Stimulated activated CD8-positive, alpha-beta memory T cell treated with anti-CD3 and anti-CD28 coated beads, Interleukin-7, amount 100 ng/mL, for 24 hours (primary cell): ENCODE measurements at regions not wholly inside any gene's neighbourhood (a gene's known extent, or its start where the extent isn't known, plus 50 kb on each side); places are given as distances from the start of the nearest gene placed in this dataset.

ENCODE experiments used
- DNase-seq: peaks from one replicate; pipeline ENCODE4 v3.0.0-alpha.2; 2020; ENCODE audit warnings: low read depth

DNA sequence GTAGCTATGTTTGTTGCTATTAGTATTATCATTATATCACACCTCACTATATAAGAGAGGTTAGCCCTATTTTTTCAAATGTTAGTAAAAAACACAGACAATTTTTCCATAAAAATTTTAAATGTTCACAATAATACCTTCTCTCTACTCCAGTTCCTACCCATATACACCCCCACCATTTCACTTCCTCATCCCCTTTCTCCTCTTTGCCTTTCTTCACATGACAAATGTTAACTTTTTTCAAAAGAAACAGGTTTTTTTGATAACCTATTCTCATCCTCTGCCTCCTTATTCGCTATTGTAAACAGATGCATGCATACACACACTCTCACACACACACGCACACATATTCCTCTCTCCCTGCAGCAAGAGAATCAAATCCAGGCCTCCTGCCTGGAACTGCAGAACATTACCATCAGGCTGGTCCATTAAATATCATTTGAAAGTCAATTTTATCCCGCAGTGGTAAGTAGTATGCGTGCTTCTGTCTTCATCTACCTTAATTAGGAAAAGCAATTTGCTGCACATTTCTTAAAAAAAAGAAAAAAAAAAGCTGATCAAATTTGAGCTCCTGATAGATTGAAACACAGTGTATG lies 55.5 kb downstream of the MID1IP1 start:
- no peak for DNase-seq

DNA sequence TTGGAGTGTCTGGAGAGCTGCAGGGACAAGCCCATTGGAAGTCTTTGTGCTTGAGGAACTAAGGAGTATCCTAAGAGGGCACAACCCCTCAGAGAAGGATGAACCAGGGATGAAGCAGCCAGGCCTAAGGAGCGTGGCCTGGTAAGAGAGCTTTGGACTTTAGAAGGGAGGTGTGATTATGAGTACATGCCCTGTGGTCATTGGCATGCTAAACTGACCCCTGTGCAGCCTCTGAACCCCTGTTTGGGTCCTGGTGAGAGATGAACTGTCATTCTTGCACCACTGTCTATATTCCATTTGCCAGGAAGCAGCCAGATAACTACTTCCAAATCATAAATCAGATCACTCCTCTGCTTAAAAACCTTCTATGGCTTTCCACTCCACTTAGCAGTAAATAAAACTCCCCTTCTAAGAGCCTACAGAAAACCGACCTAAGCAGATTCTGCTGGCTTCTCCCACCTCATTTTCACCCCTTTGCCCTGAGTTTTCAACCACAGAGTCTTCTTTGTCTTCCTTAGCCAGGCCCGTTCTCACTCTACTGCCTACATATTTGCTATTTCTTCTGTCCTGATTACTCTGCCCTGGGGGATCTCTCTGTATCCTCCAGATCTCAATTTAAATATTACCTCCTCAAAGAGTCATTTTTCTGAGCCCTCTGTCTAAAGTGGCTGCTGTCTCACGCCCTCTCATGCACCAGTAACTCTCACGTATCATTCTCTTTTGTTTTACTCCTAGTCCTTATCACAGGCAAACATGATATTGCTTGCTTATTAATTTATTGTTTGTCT lies 56.7 kb downstream of the MID1IP1 start:
- no peak for DNase-seq

GRCh38 chrX:38859602-38860001 lies 58.3 kb downstream of the MID1IP1 start:
- DNase-seq: no peak

- DNase-seq: no peak
These were observed 59.1 kb downstream of the MID1IP1 start for GRCh38 chrX:38860106-38861013.

GRCh38 chrX:38861489-38861888 lies 60.2 kb downstream of the MID1IP1 start:
- no peak for DNase-seq

GRCh38 chrX:38862100-38862499 lies 60.8 kb downstream of the MID1IP1 start:
- no peak for DNase-seq

DNA sequence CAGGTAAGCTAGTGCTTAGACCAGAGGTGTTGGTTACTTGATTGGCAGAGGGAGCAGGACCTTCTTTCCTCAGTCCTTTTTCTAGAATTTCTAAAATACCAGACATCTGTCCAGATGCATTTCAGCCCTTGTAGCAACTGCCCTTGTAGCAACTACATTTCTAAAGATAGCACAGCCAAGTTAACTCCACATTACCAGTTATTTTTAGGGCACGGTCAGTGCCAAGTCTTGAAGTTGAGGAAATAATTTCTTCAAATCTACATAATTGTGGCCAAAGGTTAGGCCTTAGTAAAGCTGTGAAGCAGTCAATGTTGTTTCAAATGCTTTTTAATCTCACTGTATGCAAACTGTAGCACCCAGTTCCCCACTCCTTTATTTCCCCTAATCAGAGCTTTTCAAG lies 62.9 kb downstream of the MID1IP1 start:
- DNase-seq: no peak

DNA sequence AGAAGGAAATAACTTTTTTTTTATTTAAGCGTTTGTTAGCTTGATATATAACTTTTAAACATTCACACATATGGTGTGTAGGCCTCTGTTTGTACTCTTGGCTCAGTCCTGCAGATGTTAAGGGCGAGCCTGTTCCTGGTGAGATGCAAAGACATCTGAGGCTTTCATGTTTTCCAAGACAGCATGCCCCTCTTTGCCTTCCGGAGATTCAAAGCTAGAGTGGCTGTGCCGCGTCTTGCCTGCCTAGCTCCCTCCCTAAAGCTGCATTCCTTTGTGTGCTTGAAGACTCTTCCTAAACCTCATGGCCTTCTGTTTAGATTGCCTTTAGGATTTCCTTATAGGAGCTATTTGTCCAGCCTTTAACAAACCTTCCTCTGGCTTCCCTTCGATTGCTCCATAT lies 67.1 kb downstream of the MID1IP1 start:
- no peak for DNase-seq

DNA sequence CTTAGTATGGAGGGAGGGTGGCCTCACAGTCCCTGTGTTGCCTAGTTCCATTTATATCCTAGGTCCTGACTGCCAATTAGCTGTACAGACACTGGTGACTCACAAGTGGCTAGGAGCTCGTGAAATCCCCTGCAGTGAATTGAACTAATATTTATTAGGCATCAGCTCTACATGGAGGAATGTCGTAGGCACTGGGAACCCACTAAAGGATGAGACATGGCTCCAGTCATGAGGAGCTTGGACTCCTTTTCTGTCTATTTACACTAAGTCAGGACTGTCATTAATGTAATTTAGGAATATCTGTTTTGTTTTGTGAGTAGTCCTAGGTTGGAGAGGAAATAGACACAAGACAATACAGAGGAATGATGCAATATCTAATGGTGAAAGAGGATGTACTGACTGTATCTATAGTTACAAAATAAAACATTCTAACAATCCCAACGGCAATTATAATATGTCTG lies 67.7 kb downstream of the MID1IP1 start:
- no peak for DNase-seq

GRCh38 chrX:38870361-38870895 lies 69.2 kb downstream of the MID1IP1 start:
- no peak for DNase-seq

DNA sequence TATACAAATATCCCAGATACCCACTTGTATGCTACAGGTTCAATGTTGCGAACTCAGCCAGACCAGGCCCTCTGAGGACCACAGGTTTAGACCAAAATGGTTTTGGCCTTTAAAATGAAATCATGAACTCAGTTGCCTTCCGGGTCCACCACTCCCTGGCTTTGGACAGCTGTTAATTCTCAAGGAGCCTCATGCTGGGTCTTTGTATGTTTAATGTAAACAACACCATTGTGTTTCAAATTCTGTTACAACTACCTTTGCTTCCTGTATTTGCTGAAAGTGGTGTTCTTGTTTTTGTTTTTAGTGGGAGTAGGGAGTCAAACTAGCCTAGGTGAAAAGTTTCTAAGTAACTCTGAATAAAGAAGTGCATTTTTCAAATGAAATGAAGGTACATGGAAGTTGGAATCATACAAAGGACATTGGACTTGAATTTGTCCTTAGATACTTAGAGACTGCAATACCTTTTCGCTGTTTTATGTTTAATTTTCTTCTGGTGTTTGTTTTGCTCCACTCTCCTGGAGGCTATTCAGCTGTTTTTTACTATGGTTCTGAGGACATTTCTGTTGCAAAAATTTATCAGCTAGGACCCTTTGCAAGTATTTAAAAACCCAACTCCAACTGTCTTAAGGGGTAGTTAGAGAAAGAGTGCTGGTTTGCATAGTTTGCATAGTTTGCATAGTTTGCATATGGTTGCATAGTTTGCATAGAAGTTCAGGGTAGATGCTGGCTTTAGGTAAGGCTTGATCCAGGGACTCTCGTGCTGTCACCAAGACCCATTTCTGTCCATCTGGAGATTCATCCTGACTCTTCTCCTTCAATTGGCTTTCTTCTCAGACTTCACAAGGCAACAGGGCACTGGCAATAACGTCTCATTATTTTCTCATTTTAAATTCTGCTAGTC lies 70.1 kb downstream of the MID1IP1 start:
- DNase-seq: no peak

DNA sequence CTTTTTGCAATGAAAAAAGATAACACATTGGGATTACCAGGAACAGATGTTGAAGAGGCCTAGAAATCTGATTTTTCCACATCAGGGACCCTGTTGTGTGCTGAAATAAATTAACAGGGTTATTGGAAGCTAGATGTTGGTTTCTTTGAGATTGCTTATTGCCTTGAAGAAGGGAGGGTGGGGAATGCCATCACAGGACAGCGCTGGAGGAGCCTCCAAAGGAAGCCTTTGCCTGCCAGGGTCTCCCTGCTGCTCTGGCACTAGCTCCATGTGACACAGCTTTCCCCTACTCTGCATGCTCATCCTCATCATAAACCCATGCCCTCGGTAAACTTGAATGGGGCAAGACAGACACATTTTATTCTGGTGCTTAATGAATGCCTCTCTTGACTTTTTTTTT lies 76.1 kb downstream of the MID1IP1 start:
- no peak for DNase-seq

GRCh38 chrX:38878641-38879340 lies 77.5 kb downstream of the MID1IP1 start:
- no peak for DNase-seq

DNA sequence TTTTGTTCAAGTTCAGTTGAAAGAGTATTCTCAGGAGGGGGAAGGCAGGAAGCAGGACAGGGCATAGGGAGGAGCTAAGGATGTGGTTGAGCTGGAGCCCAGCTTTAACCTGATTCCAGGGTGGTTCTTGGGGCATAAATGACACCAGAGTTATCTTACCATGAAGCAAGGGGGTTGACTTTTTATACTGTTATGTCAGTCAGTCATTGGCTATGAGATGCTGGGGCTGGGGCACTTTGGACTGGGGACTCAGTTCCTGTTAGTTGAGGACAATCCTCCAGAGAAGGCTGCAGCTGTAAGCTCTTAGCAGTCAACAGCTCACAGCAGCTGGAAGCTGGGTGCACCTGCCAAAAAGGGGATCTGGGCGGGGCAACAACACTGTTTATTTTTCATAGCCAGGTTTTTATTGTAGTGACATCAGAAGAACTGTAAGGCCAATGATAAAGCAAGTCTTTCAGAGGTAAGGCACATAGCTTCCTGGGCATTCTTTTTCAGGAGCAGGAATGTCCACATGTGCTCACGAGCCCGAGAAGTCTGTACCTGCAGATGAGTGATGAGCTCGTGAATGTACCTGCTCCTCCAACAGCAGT lies 78.5 kb downstream of the MID1IP1 start:
- DNase-seq: no peak

DNA sequence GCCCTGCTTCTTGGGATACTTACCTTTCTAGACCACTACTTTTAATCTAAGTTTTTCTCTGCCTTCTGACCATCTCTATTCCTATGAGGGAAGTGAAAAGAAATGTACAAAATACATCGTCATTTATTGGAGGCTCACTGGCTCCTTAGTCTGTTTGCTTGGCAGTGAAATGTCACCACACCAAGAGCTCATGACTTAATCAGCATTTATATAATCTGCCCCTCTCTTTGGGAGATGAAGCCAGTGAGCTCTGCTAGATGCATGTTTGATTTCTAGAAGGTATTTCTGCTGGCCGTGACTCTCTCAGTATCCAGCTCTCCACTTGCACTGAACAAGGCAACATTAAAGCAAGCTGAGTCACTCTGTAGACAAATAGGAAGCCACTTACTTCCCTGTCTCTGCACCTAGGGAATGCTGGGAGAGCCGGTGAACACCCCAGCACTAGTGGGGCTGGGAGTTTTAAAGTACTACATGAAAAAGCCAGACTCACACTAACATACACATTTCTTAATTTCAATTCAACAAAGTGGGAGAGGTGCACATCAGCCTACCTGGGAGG lies 79.1 kb downstream of the MID1IP1 start:
- no peak for DNase-seq

DNA sequence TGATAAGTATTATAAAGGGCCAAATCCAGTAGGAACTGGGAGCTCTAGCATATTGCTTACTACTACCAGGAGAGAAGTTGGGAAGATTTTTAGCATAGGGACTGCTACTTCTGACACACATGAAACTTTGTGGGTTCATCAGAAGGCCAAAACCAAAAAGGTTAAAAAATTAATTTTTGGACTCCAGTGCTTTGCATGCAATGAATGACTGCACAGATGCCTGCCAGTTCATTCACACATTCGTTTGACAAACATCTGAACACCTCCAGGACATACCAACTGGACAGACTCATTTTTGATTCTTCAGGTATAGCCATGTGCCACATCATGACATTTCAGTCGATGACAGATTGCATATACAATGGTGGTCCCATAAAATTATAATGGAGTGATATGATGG lies 79.8 kb downstream of the MID1IP1 start:
- no peak for DNase-seq

GRCh38 chrX:38881727-38882126 lies 80.5 kb downstream of the MID1IP1 start:
- DNase-seq: no peak

- no peak for DNase-seq
These were observed 81.8 kb downstream of the MID1IP1 start for GRCh38 chrX:38882894-38883626.

DNA sequence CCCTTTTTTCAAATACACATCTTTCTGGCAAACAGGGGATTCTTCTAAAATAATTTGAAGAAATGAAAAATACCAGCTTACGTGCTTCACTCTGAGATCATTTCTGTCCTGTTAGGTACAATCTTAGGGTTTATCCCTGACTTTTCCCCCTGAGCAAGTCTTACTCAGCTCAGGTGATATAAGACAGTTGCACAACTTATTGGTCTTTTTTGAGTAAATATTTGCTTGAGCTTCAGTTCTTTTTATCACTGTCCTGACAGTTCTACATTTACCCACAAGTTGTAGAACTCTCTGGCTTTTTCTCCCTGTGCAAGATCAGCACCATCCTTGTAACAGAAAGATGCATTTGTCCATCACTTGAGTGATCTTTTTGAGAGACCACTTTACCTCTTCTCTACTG lies 84.9 kb downstream of the MID1IP1 start:
- no peak for DNase-seq
